NCI-H2196 treated with DMSO at 0.1 percent for 48 hours (cell line): ENCODE measurements at regions not wholly inside any gene's neighbourhood (a gene's known extent, or its start where the extent isn't known, plus 50 kb on each side); places are given as distances from the start of the nearest gene placed in this dataset.

Experiments used
- DNase-seq: peaks from one replicate; lab custom pipeline; 2025; ENCODE audit not compliant: unreplicated experiment; lab: John Stamatoyannopoulos, UW

- no peak for DNase-seq
Measured at GRCh38 chr6:105966481-105966880, 119.7 kb upstream of the PRDM1 start.

- DNase-seq = no peak
Measured at GRCh38 chr6:105964979-105965760, 121.0 kb upstream of the PRDM1 start.

DNA sequence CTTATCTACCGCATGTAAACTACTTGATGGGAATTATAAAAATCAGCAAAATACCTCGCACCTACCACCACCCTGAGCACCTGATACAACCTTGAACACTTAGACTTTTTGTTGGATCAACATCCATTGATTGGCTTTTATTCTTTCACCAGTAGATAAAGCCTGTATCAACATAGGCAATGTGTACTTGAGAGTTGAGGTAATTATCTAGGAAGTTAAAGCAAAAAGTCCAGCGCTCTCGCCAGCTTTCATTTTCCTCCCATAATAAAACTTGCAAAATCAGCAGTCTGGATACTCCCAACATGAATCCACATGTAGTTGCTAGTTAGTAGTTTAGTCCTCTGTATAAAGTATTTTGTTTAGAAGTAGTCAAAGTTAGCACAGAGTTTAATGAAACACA lies 132.0 kb upstream of the PRDM1 start:
- DNase-seq = no peak

- DNase-seq = no peak
Measured at GRCh38 chr6:105952772-105953690, 133.1 kb upstream of the PRDM1 start.

- no peak for DNase-seq
Measured at GRCh38 chr6:105952326-105952725, 133.8 kb upstream of the PRDM1 start.

DNA sequence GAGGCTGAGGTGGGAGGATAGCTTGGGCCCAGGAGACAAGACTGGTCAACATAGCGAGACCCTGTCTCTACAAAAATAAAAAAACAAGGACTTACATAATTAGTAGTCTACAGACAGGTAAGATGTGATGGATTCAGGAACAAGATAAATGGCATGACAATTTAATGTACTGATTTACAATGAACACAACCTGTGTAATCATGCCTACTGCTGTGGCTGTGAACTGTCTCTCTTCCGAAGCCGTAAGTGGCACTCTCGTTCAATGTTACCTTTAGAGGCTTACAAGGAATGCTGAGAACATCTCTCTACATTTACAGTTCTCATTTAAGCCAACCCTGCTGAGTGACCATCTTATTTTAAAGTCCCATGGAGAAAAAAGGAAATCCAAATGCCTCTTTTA lies 134.8 kb upstream of the PRDM1 start:
- DNase-seq = no peak

GRCh38 chr6:105949869-105950268 lies 136.3 kb upstream of the PRDM1 start:
- no peak for DNase-seq

- DNase-seq = no peak
Measured at GRCh38 chr6:105943514-105943913, 142.6 kb upstream of the PRDM1 start.

DNA sequence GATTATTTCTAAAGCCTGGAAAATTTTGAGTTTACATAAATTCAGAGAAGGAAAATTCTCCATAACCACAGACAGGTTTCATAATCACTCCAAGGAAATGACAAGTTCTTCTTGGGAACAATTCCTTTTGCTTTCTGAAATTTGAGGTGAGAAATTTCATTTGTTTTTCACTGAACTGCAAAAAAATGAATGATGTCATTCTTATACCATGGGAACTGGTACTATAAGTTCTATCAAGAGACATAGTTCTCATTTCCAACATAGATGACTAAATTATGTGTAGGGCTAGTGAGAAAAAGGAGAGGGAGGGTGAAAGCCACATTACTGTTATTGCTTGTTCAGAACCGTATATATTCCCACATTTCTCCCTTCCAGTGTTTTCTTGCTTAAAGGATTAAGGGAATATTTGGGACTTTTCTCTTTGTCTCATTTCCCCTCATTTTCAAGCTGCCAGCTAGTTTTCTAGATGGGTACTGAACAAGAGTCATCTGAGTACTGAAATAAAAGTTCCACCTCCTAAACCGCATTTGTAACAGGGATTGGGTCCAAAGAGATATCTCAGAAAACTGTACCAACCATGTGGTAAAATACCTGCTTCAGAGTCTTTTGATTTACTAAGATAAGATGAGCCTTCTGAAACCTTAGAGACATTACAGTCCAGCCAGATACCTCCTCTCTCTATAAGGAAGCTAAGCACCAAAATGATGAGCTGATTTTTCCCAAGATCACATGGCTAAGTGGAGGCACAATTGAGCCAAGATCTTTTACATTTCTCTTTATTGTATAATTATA lies 144.3 kb upstream of the PRDM1 start:
- no peak for DNase-seq

- no peak for DNase-seq
Measured at GRCh38 chr6:105940990-105941389, 145.1 kb upstream of the PRDM1 start.

GRCh38 chr6:105936972-105937371 lies 149.2 kb upstream of the PRDM1 start:
- no peak for DNase-seq

GRCh38 chr6:105935416-105935815 lies 150.7 kb upstream of the PRDM1 start:
- no peak for DNase-seq

GRCh38 chr6:105934708-105935107 lies 151.4 kb upstream of the PRDM1 start:
- no peak for DNase-seq

- no peak for DNase-seq
Measured at GRCh38 chr6:105932440-105932839, 153.7 kb upstream of the PRDM1 start.

DNA sequence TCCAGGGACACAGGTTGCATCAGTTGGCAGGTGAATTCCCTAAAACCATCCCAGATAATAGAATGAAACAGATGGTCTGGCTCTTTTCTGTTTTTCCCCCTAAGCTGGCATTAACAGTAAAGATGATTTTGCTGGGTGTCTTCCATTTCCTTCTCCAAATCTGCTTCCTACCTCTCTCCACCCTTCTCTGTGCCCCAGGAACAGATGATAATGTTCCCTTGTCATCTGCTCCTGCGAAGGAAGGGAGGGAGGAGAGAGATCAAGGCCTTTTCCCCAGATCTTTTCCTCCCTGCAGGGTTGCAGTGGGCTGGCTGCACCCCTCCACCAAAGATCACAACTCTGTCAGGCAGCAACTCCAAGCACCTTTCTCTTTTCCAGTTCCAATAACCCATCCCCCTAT lies 156.5 kb upstream of the PRDM1 start:
- no peak for DNase-seq

DNA sequence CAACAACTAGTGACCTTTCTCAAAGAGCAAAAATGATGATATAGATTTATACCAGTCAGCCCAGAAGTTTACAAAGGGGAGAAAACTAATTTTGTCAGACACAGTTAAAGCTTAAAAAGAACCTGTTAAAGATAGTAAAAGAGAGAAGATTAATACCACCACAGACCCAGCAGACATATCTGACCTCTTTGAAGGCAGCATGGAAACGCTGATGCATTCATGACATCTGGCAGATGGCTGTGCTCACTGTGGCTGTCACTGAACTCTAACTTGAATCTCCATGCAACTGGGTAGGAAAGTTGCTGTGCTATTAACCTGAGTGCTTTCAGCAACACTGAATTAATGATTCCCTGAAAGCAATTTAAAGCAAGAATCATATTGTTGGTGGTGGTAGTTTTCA lies 159.8 kb upstream of the PRDM1 start:
- no peak for DNase-seq

- DNase-seq = no peak
Measured at GRCh38 chr6:105925706-105926105, 160.4 kb upstream of the PRDM1 start.

GRCh38 chr6:105921781-105922180 lies 164.4 kb upstream of the PRDM1 start:
- no peak for DNase-seq

DNA sequence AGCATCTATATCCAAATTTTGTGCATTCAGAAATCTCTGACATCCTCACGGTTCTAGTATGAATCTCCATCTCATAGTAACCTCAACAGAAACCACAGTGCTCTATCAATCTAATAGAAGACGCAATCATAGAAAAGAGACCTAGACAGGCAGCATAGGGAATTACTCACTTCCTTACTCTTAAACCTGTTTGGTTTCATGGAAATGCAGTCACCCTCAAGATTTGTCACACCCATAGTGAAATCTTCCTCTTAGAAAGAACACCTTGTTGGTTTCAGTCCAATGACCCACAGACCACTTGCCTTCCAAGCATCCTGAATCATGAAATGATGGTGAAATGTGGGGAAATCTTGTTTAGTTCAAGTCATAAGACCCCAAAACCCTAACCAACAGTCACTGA lies 166.1 kb upstream of the PRDM1 start:
- DNase-seq = no peak

GRCh38 chr6:105917038-105917695 lies 169.0 kb upstream of the PRDM1 start:
- DNase-seq = no peak

DNA sequence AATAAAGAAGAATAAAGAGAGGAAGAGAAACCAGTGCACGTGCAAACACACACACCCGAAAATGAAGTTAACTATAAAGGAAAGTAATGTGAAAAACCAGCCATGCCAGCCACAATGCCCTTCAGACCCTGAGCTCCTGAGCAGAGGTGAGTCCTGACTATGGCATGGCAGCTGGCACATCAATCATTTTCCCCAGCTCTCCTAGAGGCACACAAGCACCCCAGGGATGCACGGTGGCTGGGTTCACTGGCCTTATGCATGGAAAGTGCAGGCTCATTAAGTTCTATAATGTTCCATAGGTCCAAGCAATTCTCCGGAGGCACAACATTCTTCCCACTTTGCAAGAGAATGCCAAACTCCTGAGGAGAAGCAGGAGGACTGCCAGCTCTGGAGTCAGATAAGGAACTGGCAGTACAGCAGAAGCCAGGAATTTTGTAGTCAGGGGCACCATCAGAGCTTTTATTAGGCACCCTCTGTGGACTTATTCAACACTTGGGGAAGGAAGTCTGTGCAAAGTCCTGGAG lies 175.0 kb upstream of the PRDM1 start:
- no peak for DNase-seq
